ENCODE measurements at regions not wholly inside any gene's neighbourhood (a gene's known extent, or its start where the extent isn't known, plus 50 kb on each side); places are given as distances from the start of the nearest gene placed in this dataset.

GRCh38 chr1:234908571-234908970 is 220.1 kb downstream of the TOMM20 start:
- Histone ChIP-seq H3K9me3 (ENCODE audit: low read depth) (no peaks in the 10 kb centered on the region), H3K4me1 (peaks cover 14% of the 10 kb centered on the region), H3K27ac (no peak overlapping the region), H3K4me3 (no peak overlapping the region), H3K36me3 (no peaks in the 10 kb centered on the region), H3K27me3 (no peaks in the 10 kb centered on the region), H3F3A (ENCODE audit: low read depth) (no peaks in the 10 kb centered on the region), H3K9ac (no peak overlapping the region), H3K4me2 (no peak overlapping the region), H4K20me1 (ENCODE audit: low read depth) (no peaks in the 10 kb centered on the region), H3K79me2 (ENCODE audit: low read depth) (no peaks in the 10 kb centered on the region), H2AFZ (replicated peaks) (no peak overlapping the region)
- Mint-ChIP-seq H3K9me3 (no peaks in the 10 kb centered on the region), H3K36me3 (no peaks in the 10 kb centered on the region), H3K27ac (peak overlapping the region; percentile 63), H3K27me3 (ENCODE audit: insufficient read depth, low read depth) (peaks cover 14% of the 10 kb centered on the region), H3K4me1 (peaks cover 39% of the 10 kb centered on the region), H3K4me3 (no peak overlapping the region)
- no peak for DNase-seq (ENCODE audit: low spot score)
- TF ChIP-seq CTCF (IDR thresholded peaks at IDR 0.05) (no peak), EZH2phosphoT487 (IDR thresholded peaks at IDR 0.05) (no peak), EZH2 (IDR thresholded peaks at IDR 0.05) (no peak)

GRCh38 chr1:234907940-234908405 is 220.7 kb downstream of the TOMM20 start:
- Histone ChIP-seq H3K27me3 (no peaks in the 10 kb centered on the region), H3K4me1 (peaks cover 8% of the 10 kb centered on the region), H3K27ac (no peak overlapping the region), H3K9me3 (ENCODE audit: low read depth) (no peaks in the 10 kb centered on the region), H3K4me3 (no peak overlapping the region), H3F3A (ENCODE audit: low read depth) (no peaks in the 10 kb centered on the region), H3K36me3 (no peaks in the 10 kb centered on the region), H2AFZ (replicated peaks) (no peak overlapping the region), H3K79me2 (ENCODE audit: low read depth) (no peaks in the 10 kb centered on the region), H3K4me2 (no peak overlapping the region), H4K20me1 (ENCODE audit: low read depth) (no peaks in the 10 kb centered on the region), H3K9ac (no peak overlapping the region)
- Mint-ChIP-seq H3K27me3 (ENCODE audit: insufficient read depth, low read depth) (peaks cover 14% of the 10 kb centered on the region), H3K4me1 (peaks cover 33% of the 10 kb centered on the region), H3K36me3 (no peaks in the 10 kb centered on the region), H3K27ac (peak overlapping the region; percentile 66), H3K4me3 (no peak overlapping the region), H3K9me3 (no peaks in the 10 kb centered on the region)
- TF ChIP-seq EZH2phosphoT487 (IDR thresholded peaks at IDR 0.05) (no peak), CTCF (IDR thresholded peaks at IDR 0.05) (no peak), EZH2 (IDR thresholded peaks at IDR 0.05) (no peak)
- no peak for DNase-seq (ENCODE audit: low spot score)

GRCh38 chr1:234907208-234907939 is 221.3 kb downstream of the TOMM20 start:
- no peak for DNase-seq (ENCODE audit: low spot score)
- no peaks in the 10 kb centered on the region for H4K20me1 ChIP-seq (ENCODE audit: low read depth)
- H3K27ac Mint-ChIP-seq = peak overlapping the region; percentile 66
- H2AFZ ChIP-seq (replicated peaks) = no peak overlapping the region
- H3K9me3 Mint-ChIP-seq = no peaks in the 10 kb centered on the region
- no peaks in the 10 kb centered on the region for H3K9me3 ChIP-seq (ENCODE audit: low read depth)
- no peak for TF ChIP-seq CTCF (IDR thresholded peaks at IDR 0.05)
- TF ChIP-seq EZH2 (IDR thresholded peaks at IDR 0.05) = no peak
- TF ChIP-seq EZH2phosphoT487 (IDR thresholded peaks at IDR 0.05) = no peak
- H3K79me2 ChIP-seq (ENCODE audit: low read depth) = no peaks in the 10 kb centered on the region
- H3K4me1 ChIP-seq = peaks cover 11% of the 10 kb centered on the region
- no peaks in the 10 kb centered on the region for H3K27me3 ChIP-seq
- H3K36me3 ChIP-seq = no peaks in the 10 kb centered on the region
- no peak overlapping the region for H3K9ac ChIP-seq
- no peak overlapping the region for H3K4me2 ChIP-seq
- H3K4me1 Mint-ChIP-seq = peaks cover 27% of the 10 kb centered on the region
- no peak overlapping the region for H3K4me3 Mint-ChIP-seq
- no peaks in the 10 kb centered on the region for H3K36me3 Mint-ChIP-seq
- peaks cover 14% of the 10 kb centered on the region for H3K27me3 Mint-ChIP-seq (ENCODE audit: insufficient read depth, low read depth)
- no peak overlapping the region for H3K4me3 ChIP-seq
- no peak overlapping the region for H3K27ac ChIP-seq
- H3F3A ChIP-seq (ENCODE audit: low read depth) = no peaks in the 10 kb centered on the region

Data from neural progenitor cell (in vitro differentiated cells).